ENCODE measurements at regions not wholly inside any gene's neighbourhood (a gene's known extent, or its start where the extent isn't known, plus 50 kb on each side); places are given as distances from the start of the nearest gene placed in this dataset.

DNA sequence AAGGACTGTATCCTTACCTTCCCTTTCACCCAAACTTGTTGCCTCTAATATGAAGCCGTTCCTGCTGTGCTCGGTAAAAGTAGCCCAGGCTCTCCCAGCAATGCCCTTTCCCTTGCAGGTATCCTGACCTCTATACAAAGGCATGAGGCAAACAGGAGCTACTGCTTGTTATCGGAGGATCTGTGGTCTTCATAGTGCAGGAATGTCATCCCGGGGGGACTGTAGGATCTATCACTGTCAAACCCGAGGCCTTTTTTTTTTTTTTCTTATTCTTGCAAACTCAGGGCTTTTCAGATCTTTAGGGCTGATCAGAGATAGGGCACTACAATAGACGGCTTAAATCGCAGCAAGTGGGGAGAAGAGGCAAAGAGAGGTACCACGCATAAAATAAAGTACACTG lies 1206.6 kb downstream of the TYW1 start:
- POLR2A ChIA-PET = no interaction called here
- TF ChIP-seq, protein P1, sequence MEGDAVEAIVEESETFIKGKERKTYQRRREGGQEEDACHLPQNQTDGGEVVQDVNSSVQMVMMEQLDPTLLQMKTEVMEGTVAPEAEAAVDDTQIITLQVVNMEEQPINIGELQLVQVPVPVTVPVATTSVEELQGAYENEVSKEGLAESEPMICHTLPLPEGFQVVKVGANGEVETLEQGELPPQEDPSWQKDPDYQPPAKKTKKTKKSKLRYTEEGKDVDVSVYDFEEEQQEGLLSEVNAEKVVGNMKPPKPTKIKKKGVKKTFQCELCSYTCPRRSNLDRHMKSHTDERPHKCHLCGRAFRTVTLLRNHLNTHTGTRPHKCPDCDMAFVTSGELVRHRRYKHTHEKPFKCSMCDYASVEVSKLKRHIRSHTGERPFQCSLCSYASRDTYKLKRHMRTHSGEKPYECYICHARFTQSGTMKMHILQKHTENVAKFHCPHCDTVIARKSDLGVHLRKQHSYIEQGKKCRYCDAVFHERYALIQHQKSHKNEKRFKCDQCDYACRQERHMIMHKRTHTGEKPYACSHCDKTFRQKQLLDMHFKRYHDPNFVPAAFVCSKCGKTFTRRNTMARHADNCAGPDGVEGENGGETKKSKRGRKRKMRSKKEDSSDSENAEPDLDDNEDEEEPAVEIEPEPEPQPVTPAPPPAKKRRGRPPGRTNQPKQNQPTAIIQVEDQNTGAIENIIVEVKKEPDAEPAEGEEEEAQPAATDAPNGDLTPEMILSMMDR (IDR thresholded peaks at IDR 0.05; ENCODE audit: control extremely low read depth, extremely low read depth, low read depth, missing control alignments) = no peak
- no peak for DNase-seq (ENCODE audit: extremely low spot score)
- CTCF ChIA-PET = no interaction called here

DNA sequence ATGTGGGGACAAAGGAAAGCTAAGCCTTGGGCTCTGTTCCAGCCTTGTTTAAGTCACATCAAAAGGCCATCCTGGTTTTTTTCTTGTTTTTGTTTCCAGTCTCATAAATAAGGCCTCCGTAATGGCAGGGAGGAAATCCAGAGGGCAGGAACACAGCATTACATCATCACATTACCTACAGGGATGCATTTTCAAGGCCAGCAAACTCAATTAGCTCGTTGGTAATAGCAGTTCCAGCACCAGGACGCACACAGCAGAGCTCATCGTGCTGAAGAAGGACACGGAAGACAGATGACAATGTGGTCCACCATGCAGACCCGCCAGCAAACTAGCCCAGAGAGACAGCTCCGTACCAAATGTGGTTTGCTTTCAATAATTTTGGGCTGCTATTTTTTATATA lies 1209.2 kb downstream of the TYW1 start:
- TF ChIP-seq, protein P1 (IDR thresholded peaks at IDR 0.05; ENCODE audit: control extremely low read depth, extremely low read depth, low read depth, missing control alignments) = no peak
- POLR2A ChIA-PET = no interaction called here
- CTCF ChIA-PET = no interaction called here
- no peak for DNase-seq (ENCODE audit: extremely low spot score)

- ChIA-PET CTCF (interaction anchor here (0.7 kb wide), 1 partner anchor 14 kb away, joined by 3 read pairs; no protein-coding TSS in a partner anchor), POLR2A (no interaction called here)
- TF ChIP-seq, protein P1 (IDR thresholded peaks at IDR 0.05; ENCODE audit: control extremely low read depth, extremely low read depth, low read depth, missing control alignments) = no peak
- DNase-seq (ENCODE audit: extremely low spot score) = no peak
These were observed 1210.4 kb downstream of the TYW1 start for GRCh38 chr7:68206946-68207485.

- CTCF ChIA-PET = no interaction called here
- POLR2A ChIA-PET = no interaction called here
- no peak for DNase-seq (ENCODE audit: extremely low spot score)
- TF ChIP-seq, protein P1 (IDR thresholded peaks at IDR 0.05; ENCODE audit: control extremely low read depth, extremely low read depth, low read depth, missing control alignments) = no peak
These were observed 1211.0 kb downstream of the TYW1 start for GRCh38 chr7:68207676-68208075.

GRCh38 chr7:68209486-68209885 lies 1212.9 kb downstream of the TYW1 start:
- no peak for DNase-seq (ENCODE audit: extremely low spot score)
- CTCF ChIA-PET = no interaction called here
- TF ChIP-seq, protein P1 (IDR thresholded peaks at IDR 0.05; ENCODE audit: control extremely low read depth, extremely low read depth, low read depth, missing control alignments) = no peak
- POLR2A ChIA-PET = no interaction called here

- DNase-seq (ENCODE audit: extremely low spot score) = no peak
- ChIA-PET POLR2A (no interaction called here), CTCF (no interaction called here)
- TF ChIP-seq, protein P1 (IDR thresholded peaks at IDR 0.05; ENCODE audit: control extremely low read depth, extremely low read depth, low read depth, missing control alignments) = no peak
These were observed 1217.2 kb downstream of the TYW1 start for GRCh38 chr7:68213838-68214237.

- ChIA-PET CTCF (no interaction called here), POLR2A (no interaction called here)
- TF ChIP-seq, protein P1 (IDR thresholded peaks at IDR 0.05; ENCODE audit: control extremely low read depth, extremely low read depth, low read depth, missing control alignments) = no peak
- no peak for DNase-seq (ENCODE audit: extremely low spot score)
These were observed 1219.4 kb downstream of the TYW1 start for GRCh38 chr7:68216051-68216450.
